Esophagus squamous epithelium (tissue), 5 donors: ENCODE measurements at regions not wholly inside any gene's neighbourhood (a gene's known extent, or its start where the extent isn't known, plus 50 kb on each side); places are given as distances from the start of the nearest gene placed in this dataset.

Experiments
- DNase-seq: peaks from one replicate; lab custom pipeline; 2025; lab: John Stamatoyannopoulos, UW
- H3K27ac ChIP-seq, 4 donors: fragments of 200-600 bp; sonication (generic); one replicate each; pipeline ENCODE4 v1.5.1; 2016 to 2019; ENCODE audit warnings: mild to moderate bottlenecking in 1 of 4
- H3K27me3 ChIP-seq, 4 donors: fragments of 200-600 bp; sonication (generic); 1 replicate in 3 of 4; 2 replicates in 1 of 4; pipeline versions ENCODE4 v1.5.1 to v1.6.0; 2017 to 2021; ENCODE audit warnings: antibody characterized with exemption in 1 of 4
- H3K36me3 ChIP-seq, 3 donors: fragments of 200-600 bp; sonication (generic); one replicate each; pipeline ENCODE4 v1.5.1; 2016 to 2019
- H3K4me1 ChIP-seq, 3 donors: fragments of 200-600 bp; sonication (generic); one replicate each; pipeline ENCODE4 v1.5.1; 2017 to 2019
- H3K4me3 ChIP-seq, 4 donors: fragments of 200-600 bp; sonication (generic); 1 replicate in 3 of 4; 2 replicates in 1 of 4; pipeline ENCODE4 v1.5.1; 2016 to 2019; ENCODE audit warnings: mild to moderate bottlenecking in 2 of 4, moderate library complexity in 1 of 4
- H3K9me3 ChIP-seq, 3 donors: fragments of 200-600 bp; sonication (generic); one replicate each; pipeline ENCODE4 v1.5.1; 2016 to 2019
- POLR2A ChIP-seq, 4 donors: fragments of 450-650 bp; IDR thresholded peaks; one replicate each; pipeline ENCODE4 v1.6.1; 2017; ENCODE audit warnings: antibody characterized with exemption in 4 of 4, mild to moderate bottlenecking in 4 of 4, moderate library complexity in 3 of 4
- WGBS, 2 donors: methylation state at CpG; one replicate each; pipeline ENCODE4 v1.1.5; 2018; 5-methylcytosine and 5-hydroxymethylcytosine counted together
- intact Hi-C: fragments of 100-400 bp; cut with DNase I; formaldehyde crosslinking; loops from one replicate; pipeline ENCODE4 v1.15.0; 2022
- TF ChIP-seq, protein P1 (sequence below), 6 experiments: fragments of 450-650 bp in 4 of 6; fragments of 200-600 bp in 2 of 6; sonication (generic) in 2 of 6; IDR thresholded peaks; one replicate each; pipeline ENCODE4 v1.5.1; 2016 to 2019; ENCODE audit warnings: antibody characterized with exemption in 6 of 6, mild to moderate bottlenecking in 4 of 6, moderate library complexity in 4 of 6
- donor health status: DM: yes; HTN: yes; CAD: no.

DNA sequence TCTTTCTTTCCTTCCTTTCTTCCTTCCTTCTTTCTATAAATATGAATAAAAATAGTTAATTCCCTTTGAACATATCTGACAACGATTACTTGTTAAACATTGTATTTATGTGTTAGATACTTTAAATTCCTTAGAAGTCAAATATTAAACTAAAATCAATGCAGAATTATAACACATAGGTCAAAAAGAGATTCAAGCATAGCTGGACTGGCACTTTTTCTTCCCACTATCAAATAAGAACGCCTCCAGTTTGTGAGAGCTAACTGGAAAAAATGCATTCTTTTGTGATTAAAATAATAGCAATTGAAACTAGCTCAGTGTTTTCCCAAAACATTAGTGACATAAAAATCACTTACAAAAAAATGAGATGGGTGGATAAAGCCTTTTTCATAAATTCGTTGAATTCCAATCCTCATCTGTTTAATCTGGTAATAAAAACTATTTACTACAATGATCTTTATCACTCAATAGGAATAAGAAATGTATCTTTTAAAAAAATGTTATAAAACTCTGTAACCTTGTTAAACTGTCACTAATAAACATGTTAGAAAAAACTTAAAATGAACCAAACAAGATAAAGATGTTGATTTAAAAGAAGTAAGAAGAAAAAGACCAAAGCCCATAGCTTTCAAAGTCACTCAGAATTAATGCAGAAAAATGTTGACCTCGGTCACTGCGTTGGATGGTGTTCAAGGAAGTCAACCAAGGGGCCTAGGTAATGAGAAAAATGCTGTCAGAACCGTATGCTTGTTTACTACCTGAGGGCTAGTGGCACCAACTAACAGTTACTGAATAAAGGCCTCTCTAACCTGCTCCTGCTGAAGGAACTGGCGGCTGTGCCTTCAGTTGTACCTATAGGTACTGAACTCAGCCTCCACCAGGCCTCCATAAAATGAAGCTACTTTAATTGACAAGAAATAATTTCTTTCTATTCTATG is 1039.5 kb upstream of the SLC10A2 start:
- WGBS, 2 donors = 58 to 69% methylated on average over 7 of the region's 7 CpGs
- Histone ChIP-seq H3K4me3 (no peak overlapping the region), H3K27me3 (no peaks in the 10 kb centered on the region), H3K4me1 (no peaks in the 10 kb centered on the region), H3K9me3 (no peaks in the 10 kb centered on the region), H3K27ac (no peak overlapping the region), H3K36me3 (no peaks in the 10 kb centered on the region)
- TF ChIP-seq, protein P1, sequence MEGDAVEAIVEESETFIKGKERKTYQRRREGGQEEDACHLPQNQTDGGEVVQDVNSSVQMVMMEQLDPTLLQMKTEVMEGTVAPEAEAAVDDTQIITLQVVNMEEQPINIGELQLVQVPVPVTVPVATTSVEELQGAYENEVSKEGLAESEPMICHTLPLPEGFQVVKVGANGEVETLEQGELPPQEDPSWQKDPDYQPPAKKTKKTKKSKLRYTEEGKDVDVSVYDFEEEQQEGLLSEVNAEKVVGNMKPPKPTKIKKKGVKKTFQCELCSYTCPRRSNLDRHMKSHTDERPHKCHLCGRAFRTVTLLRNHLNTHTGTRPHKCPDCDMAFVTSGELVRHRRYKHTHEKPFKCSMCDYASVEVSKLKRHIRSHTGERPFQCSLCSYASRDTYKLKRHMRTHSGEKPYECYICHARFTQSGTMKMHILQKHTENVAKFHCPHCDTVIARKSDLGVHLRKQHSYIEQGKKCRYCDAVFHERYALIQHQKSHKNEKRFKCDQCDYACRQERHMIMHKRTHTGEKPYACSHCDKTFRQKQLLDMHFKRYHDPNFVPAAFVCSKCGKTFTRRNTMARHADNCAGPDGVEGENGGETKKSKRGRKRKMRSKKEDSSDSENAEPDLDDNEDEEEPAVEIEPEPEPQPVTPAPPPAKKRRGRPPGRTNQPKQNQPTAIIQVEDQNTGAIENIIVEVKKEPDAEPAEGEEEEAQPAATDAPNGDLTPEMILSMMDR (IDR thresholded peaks at IDR 0.05) = no peak
- no peak for TF ChIP-seq POLR2A (IDR thresholded peaks at IDR 0.05)
- intact Hi-C loops = no loop called here
- no peak for DNase-seq

DNA sequence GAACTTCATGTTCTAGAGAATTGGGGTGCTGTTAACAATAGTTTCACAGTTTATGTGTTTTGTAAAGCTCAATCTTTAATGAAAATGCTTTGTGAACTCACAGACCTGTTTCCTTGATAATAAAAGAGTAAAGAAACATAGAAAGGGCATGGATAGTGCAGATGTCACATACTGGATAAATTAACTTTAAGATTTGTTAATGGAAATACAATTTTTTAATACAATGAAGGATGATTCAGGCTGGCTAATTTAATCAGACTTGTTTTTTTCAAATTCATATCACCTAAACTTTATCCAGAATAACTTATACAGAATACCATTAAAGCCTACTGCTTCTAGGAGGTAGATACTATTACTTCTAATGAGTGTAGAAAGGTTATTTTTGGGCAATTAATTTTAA is 1033.5 kb upstream of the SLC10A2 start:
- H3K4me3 ChIP-seq = no peak overlapping the region
- no peaks in the 10 kb centered on the region for H3K4me1 ChIP-seq
- no peaks in the 10 kb centered on the region for H3K27me3 ChIP-seq
- intact Hi-C loops = no loop called here
- no peaks in the 10 kb centered on the region for H3K36me3 ChIP-seq
- H3K9me3 ChIP-seq = no peaks in the 10 kb centered on the region
- no peak for DNase-seq
- no peak overlapping the region for H3K27ac ChIP-seq
- no peak for TF ChIP-seq POLR2A (IDR thresholded peaks at IDR 0.05)
- TF ChIP-seq, protein P1 (IDR thresholded peaks at IDR 0.05) = no peak

DNA sequence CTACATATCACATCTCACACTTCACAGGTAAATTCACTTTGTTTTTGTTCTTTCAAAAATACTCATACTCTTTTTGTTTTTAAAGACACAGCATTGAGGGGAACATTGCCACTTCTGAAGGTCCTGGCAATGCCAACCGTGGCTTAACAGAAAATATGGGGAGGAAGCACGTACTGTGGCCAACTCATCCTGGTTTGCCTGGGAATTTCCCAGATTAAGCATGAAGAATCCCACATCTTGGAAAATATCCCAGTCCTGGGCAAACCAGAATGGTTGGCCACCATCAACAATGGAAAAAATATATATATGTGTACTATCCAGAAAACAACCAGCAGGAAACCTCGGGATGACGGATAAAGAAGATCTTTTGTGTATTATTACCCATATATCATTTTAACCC is 1032.2 kb upstream of the SLC10A2 start:
- H3K4me1 ChIP-seq = no peaks in the 10 kb centered on the region
- intact Hi-C loops = no loop called here
- no peak overlapping the region for H3K27ac ChIP-seq
- no peak for DNase-seq
- H3K9me3 ChIP-seq = no peaks in the 10 kb centered on the region
- WGBS, 2 donors = 66 to 70% methylated on average over 4 of the region's 4 CpGs
- H3K36me3 ChIP-seq = no peaks in the 10 kb centered on the region
- no peaks in the 10 kb centered on the region for H3K27me3 ChIP-seq
- no peak overlapping the region for H3K4me3 ChIP-seq
- TF ChIP-seq POLR2A (IDR thresholded peaks at IDR 0.05) = no peak
- TF ChIP-seq, protein P1 (IDR thresholded peaks at IDR 0.05) = no peak

DNA sequence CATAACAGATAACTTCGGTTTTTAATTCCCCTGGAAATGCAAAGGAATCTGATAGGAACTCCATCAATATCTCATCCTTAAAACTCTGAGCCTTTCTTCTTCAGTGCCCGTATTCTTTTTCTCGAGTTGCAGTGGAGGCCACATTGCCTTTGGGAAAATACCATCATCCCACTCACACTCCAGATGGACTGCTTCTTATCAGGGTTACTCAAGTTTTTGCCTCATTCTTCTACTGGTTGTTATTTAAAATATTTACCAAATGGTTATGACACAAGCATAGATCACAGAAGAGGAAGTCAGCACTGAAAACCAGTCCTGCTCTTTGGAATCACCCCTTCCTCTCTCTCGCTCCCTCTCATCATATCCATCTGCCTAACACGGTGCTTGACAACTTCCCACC is 1020.5 kb upstream of the SLC10A2 start:
- no peaks in the 10 kb centered on the region for H3K36me3 ChIP-seq
- H3K27me3 ChIP-seq = no peaks in the 10 kb centered on the region
- H3K4me3 ChIP-seq = no peak overlapping the region
- H3K4me1 ChIP-seq = no peaks in the 10 kb centered on the region
- H3K27ac ChIP-seq = no peak overlapping the region
- intact Hi-C loops = no loop called here
- WGBS, 2 donors = 72 to 73% methylated on average over 5 of the region's 5 CpGs
- no peaks in the 10 kb centered on the region for H3K9me3 ChIP-seq
- no peak for DNase-seq
- no peak for TF ChIP-seq POLR2A (IDR thresholded peaks at IDR 0.05)
- TF ChIP-seq, protein P1 (IDR thresholded peaks at IDR 0.05) = no peak

DNA sequence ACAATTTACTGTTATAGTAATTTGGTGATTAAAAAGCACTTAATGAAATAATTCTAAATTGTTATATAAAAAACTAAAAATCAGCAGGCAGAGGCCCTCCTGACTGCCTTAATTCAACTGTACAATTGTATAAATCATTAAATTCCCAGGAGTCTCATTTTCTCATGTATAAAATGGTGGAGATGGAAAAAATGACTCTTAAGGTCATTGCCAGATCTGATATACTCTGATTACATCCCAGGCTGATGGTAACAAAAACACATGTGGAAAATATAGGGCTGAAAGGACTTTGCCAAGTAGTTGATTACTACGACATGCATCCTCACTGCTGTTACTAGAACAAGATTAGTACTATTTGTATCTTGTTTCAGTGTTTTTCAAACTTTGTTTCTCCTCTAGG is 1020.0 kb upstream of the SLC10A2 start:
- Histone ChIP-seq H3K4me1 (no peaks in the 10 kb centered on the region), H3K27me3 (no peaks in the 10 kb centered on the region), H3K27ac (no peak overlapping the region), H3K9me3 (no peaks in the 10 kb centered on the region), H3K4me3 (no peak overlapping the region), H3K36me3 (no peaks in the 10 kb centered on the region)
- no peak for DNase-seq
- TF ChIP-seq, protein P1 (IDR thresholded peaks at IDR 0.05) = no peak
- no peak for TF ChIP-seq POLR2A (IDR thresholded peaks at IDR 0.05)
- intact Hi-C loops = no loop called here
- 52 to 73% methylated on average over 1 of the region's 1 CpG for WGBS, 2 donors
